AG09309 (cell line): ENCODE measurements at regions not wholly inside any gene's neighbourhood (a gene's known extent, or its start where the extent isn't known, plus 50 kb on each side); places are given as distances from the start of the nearest gene placed in this dataset.
"Not testable (repeated sequence)": the region's sequence is repeated elsewhere in the genome, so short reads cannot be mapped to it uniquely, and the experiment has no call there.

Source experiments
- DNase-seq: peaks from one replicate; pipeline ENCODE4 v3.0.0-alpha.2; 2010; ENCODE audit warnings: low read depth
- H3K4me3 ChIP-seq: 2 replicates; pipeline ENCODE4 v1.5.1; 2011; ENCODE audit warnings: mild to moderate bottlenecking, low read depth, low read length, moderate library complexity; ENCODE audit not compliant: control insufficient read depth
- CTCF ChIP-seq: IDR thresholded peaks from 2 replicates; pipeline ENCODE4 v1.5.1; 2011; ENCODE audit warnings: mild to moderate bottlenecking, low read depth, low read length, inconsistent platforms; ENCODE audit not compliant: insufficient read depth, control insufficient read depth; ENCODE audit errors: missing control alignments

GRCh38 chr12:67887065-67887464 lies 102.2 kb upstream of the IFNG-AS1 start:
- H3K4me3 ChIP-seq, result no peak overlapping the region
- DNase-seq, result no peak
- TF ChIP-seq CTCF, result no peak

DNA sequence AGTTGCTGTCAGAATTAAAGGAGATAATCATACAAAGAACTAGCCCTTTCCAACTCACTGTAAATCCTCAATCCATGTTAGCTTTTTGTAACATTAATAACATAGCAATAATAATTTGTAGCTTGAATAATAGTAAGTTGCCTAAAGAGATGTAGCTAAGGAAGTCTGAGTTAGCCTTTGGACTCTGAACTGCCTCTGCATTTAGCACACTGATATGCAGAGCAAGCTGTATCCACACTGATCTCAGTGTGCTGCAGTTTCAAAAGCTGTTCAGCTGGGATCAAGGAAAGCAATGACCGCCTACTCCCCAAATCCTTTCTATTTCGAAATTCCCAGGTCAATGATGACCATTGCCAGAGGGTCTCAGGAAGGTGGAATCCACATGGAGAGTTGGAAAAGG lies 99.3 kb upstream of the IFNG-AS1 start:
- no peak for TF ChIP-seq CTCF
- no peak overlapping the region for H3K4me3 ChIP-seq
- DNase-seq, result no peak

- TF ChIP-seq CTCF, result no peak
- no peak for DNase-seq
- H3K4me3 ChIP-seq, result no peak overlapping the region
Observed at GRCh38 chr12:67890726-67891258, 98.5 kb upstream of the IFNG-AS1 start.

GRCh38 chr12:67891596-67891995 lies 97.7 kb upstream of the IFNG-AS1 start:
- no peak for DNase-seq
- H3K4me3 ChIP-seq, result no peak overlapping the region
- TF ChIP-seq CTCF, result no peak

DNA sequence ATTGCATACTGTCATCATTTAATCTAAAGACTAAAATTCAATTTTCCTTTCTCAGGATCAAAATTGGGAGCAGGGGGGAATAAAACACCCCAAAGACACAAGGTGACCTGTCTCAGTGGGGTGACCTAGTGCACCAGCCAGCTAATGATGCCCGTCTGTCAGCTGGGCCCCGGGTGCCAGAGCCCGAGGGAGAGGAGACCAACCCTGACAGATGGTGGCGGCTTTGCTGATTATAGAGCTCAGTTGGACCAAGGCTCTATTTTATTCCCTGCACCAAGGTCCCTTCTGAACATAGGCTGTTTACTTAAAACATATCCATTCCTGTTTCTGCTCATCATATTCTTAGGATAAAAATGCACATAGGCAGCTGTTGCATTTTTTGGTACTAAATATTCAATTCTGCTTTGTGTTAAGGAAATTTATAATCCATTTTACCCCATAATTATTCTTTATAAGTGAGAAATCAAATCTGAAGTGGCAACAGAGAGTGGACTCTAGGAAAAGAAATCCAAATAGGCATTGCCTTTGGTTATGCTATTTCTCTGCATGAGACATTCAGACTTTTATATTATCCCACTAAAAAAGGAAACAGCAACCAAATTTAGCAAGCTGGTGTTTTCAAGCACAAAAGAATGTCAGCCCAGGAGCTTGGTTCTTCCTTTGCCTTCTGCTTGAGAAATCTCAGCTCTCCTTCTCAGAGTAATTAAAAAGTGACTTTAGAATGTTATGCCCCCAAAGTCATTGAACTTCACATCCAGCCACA lies 96.8 kb upstream of the IFNG-AS1 start:
- no peak for DNase-seq

DNA sequence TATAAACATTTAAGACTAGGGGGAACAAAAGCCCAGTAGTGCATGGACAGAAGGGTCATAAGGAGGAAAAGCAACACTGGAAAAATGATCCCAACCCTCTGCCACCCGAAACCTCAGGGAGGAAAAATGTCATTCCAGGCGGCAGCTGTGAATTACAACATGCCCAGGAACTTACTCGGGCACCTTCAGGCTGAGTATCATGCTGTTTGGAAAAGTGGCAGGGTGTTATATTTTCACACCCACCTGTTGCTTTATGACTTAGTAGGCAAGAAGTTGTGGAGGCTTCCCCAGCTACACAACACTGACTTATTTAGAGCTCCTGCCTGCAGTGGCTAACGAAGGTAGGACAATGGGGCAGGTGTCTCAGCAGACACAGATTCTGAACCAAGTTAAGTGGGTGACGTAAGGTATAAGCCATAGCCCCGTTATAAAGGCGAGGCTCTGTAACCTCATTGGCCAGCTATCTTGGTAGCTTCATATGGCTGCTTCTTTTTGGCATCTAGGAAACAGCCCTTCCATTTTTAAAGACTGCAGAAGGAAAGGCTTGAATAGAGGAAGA lies 96.1 kb upstream of the IFNG-AS1 start:
- TF ChIP-seq CTCF, result no peak
- H3K4me3 ChIP-seq, result no peak overlapping the region
- no peak for DNase-seq

More for the DNA sequence above, 96.8 kb upstream of the IFNG-AS1 start:
- no peak overlapping the region for H3K4me3 ChIP-seq
- TF ChIP-seq CTCF, result no peak

DNA sequence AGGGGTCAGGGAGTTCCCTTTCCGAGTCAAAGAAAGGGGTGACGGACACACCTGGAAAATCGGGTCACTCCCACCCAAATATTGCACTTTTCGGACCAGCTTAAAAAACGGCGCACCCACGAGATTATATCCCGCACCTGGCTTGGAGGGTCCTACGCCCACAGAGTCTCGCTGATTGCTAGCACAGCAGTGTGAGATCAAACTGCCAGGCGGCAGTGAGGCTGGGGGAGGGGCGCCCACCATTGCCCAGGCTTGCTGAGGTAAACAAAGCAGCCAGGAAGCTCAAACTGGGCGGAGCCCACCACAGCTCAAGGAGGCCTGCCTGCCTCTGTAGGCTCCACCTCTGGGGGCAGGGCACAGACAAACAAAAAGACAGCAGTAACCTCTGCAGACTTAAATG lies 88.8 kb upstream of the IFNG-AS1 start:
- not testable (repeated sequence) for DNase-seq, H3K4me3 ChIP-seq
